ENCODE measurements at regions not wholly inside any gene's neighbourhood (a gene's known extent, or its start where the extent isn't known, plus 50 kb on each side); places are given as distances from the start of the nearest gene placed in this dataset.

DNA sequence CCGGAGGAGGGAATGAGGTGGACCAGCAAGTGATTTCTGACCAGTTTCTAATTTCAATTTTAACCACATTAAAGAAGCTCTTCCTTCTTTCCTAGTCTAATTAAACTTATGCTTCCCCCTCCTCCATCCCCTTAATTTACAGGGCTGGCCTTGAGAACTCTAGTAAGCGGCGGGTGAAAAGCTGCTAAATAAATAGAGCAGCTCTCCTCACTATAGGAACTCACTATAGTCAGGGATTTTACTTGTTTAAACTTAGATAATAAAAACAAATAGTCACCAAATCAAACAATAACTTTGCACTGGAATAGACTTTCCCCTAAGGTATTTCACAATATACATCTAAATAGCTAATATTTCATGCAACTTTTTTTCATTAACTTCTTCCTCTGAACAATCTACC, 1838.2 kb upstream of the PRR20A start:
- Histone ChIP-seq H3K36me3 (no peaks in the 10 kb centered on the region), H3K9me3 (no peaks in the 10 kb centered on the region), H3K27me3 (no peaks in the 10 kb centered on the region), H3K4me1 (no peaks in the 10 kb centered on the region), H3K4me3 (no peak overlapping the region), H3K27ac (no peak overlapping the region)
- intact Hi-C loops (cut with DNase I), result no loop called here
- TF ChIP-seq, protein P1, sequence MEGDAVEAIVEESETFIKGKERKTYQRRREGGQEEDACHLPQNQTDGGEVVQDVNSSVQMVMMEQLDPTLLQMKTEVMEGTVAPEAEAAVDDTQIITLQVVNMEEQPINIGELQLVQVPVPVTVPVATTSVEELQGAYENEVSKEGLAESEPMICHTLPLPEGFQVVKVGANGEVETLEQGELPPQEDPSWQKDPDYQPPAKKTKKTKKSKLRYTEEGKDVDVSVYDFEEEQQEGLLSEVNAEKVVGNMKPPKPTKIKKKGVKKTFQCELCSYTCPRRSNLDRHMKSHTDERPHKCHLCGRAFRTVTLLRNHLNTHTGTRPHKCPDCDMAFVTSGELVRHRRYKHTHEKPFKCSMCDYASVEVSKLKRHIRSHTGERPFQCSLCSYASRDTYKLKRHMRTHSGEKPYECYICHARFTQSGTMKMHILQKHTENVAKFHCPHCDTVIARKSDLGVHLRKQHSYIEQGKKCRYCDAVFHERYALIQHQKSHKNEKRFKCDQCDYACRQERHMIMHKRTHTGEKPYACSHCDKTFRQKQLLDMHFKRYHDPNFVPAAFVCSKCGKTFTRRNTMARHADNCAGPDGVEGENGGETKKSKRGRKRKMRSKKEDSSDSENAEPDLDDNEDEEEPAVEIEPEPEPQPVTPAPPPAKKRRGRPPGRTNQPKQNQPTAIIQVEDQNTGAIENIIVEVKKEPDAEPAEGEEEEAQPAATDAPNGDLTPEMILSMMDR (IDR thresholded peaks at IDR 0.05), result no peak
- ATAC-seq, result no peak
- DNase-seq, result no peak

DNA sequence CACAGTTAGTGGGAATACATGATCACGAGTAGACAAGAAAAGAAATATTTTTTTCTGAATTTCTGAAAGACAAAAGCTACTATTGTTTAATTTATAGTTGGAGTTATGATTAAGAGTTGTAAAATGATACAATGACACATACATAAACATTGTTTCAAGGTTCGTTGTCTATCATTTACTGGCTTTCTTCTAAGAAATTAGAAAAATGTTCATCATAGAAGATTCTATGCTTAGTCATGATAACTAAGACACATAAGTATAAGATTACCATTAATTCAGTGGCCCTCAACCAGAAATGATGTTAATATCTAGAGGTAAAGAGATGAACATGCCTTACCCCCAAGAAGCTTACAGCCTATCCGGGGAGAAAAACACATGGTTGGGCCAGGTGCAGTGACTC, 1832.8 kb upstream of the PRR20A start:
- Histone ChIP-seq H3K27ac (no peak overlapping the region), H3K4me1 (no peaks in the 10 kb centered on the region), H3K4me3 (no peak overlapping the region), H3K27me3 (no peaks in the 10 kb centered on the region), H3K9me3 (no peaks in the 10 kb centered on the region), H3K36me3 (no peaks in the 10 kb centered on the region)
- intact Hi-C loops (cut with DNase I), result no loop called here
- no peak for ATAC-seq
- no peak for DNase-seq
- TF ChIP-seq, protein P1 (IDR thresholded peaks at IDR 0.05), result no peak

DNA sequence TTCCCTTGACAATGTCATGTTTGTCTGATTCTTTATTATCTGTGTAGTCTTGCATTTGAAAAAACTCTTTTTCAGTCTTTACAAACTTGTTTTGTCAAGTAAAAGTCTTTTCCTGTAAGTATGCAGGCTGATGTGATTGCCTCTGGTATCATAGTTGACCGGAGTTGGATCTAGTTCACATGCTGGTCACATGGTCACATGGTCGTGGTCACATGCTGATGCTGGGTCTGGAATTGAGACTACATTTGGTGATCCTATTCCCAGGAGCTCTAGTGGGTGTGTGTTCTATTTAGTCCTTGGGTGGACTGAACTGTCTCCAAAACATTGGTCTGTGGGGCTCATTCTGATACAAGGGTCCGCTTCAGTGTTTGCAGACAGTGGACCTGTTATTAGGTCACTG, 1798.8 kb upstream of the PRR20A start:
- H3K36me3 ChIP-seq, result no peaks in the 10 kb centered on the region
- intact Hi-C loops (cut with DNase I), result no loop called here
- ATAC-seq, result no peak

DNA sequence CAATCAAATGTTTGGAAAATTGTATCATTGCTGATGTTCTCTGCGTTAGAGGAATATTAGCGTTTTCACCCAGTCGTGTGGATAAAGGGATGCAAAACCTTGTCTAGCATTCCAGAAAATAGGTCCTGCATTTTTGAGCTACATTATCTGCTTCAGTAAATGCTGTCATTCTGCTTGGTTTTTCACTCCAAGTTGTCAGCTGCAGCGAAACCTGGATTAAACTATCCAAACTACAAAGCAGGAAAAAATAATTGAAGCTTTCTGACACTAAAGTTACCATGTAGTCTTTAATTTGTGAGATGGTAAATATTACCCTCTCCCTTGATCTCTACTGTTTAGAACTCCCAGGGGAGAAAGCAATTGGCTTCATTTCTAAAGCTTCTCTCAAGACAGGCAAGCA, 1795.5 kb upstream of the PRR20A start:
- Histone ChIP-seq H3K4me1 (no peaks in the 10 kb centered on the region), H3K9me3 (no peaks in the 10 kb centered on the region), H3K27me3 (no peaks in the 10 kb centered on the region), H3K4me3 (no peak overlapping the region), H3K36me3 (no peaks in the 10 kb centered on the region), H3K27ac (no peak overlapping the region)
- no peak for ATAC-seq
- intact Hi-C loops (cut with DNase I), result no loop called here
- TF ChIP-seq, protein P1 (IDR thresholded peaks at IDR 0.05), result no peak
- no peak for DNase-seq

More for the DNA sequence above, 1798.8 kb upstream of the PRR20A start:
- TF ChIP-seq, protein P1 (IDR thresholded peaks at IDR 0.05), result no peak
- DNase-seq, result no peak
- H3K9me3 ChIP-seq, result no peaks in the 10 kb centered on the region
- H3K4me1 ChIP-seq, result no peaks in the 10 kb centered on the region
- no peak overlapping the region for H3K4me3 ChIP-seq
- H3K27me3 ChIP-seq, result no peaks in the 10 kb centered on the region
- no peak overlapping the region for H3K27ac ChIP-seq

DNA sequence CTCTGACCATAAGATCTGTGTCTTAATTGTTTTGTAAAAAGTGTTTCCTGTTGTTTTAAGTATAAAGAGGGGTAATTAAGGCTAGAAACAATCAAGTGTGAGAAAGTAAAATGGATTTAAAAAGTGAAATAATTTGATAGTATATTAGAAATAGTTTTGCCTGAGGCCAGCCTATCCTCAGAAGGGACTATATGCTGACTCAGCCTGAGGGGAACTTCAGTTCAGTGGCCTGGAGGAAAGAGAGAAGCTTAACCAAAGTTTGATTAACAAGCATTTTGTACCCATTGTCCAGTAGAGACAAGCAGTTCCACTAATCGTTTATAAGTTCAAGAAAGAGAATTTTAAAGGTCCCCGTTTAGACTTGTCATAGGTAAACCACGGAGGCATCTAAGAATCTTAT, 1793.2 kb upstream of the PRR20A start:
- intact Hi-C loops (cut with DNase I), result no loop called here
- no peaks in the 10 kb centered on the region for H3K36me3 ChIP-seq
- TF ChIP-seq, protein P1 (IDR thresholded peaks at IDR 0.05), result no peak
- DNase-seq (no peak), ATAC-seq (no peak)
- no peaks in the 10 kb centered on the region for H3K4me1 ChIP-seq
- H3K27me3 ChIP-seq, result no peaks in the 10 kb centered on the region
- no peaks in the 10 kb centered on the region for H3K9me3 ChIP-seq
- H3K27ac ChIP-seq, result no peak overlapping the region
- no peak overlapping the region for H3K4me3 ChIP-seq

DNA sequence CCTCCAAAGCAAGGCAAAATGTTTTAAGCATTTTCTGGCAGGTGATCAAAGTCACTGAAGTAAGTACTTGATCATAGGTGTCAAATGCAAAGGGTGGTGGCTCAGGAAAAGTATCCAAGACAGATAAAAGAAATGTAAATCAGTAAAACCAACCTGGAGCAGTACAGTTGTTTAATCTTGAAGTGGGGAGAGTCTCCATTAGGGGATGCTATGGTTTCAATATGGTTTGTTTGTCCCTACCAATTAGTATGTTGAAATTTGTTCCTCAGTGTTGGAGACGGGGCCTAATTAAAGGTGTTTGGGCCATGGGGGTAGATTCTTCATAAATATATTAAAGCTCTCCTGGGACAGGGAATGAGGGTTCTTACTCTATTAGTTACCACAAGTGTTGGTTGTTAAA, 1781.7 kb upstream of the PRR20A start:
- Histone ChIP-seq H3K27ac (no peak overlapping the region), H3K36me3 (no peaks in the 10 kb centered on the region), H3K9me3 (no peaks in the 10 kb centered on the region), H3K4me3 (no peak overlapping the region), H3K4me1 (no peaks in the 10 kb centered on the region), H3K27me3 (no peaks in the 10 kb centered on the region)
- TF ChIP-seq, protein P1 (IDR thresholded peaks at IDR 0.05), result no peak
- ATAC-seq, result no peak
- intact Hi-C loops (cut with DNase I), result no loop called here
- no peak for DNase-seq

Data from upper lobe of right lung (tissue), 1 donor.